ENCODE measurements at regions not wholly inside any gene's neighbourhood (a gene's known extent, or its start where the extent isn't known, plus 50 kb on each side); places are given as distances from the start of the nearest gene placed in this dataset.

GRCh38 chr4:102428122-102428521 is 73.0 kb upstream of the NFKB1 start:
- H3K36me3 ChIP-seq (ENCODE audit: control insufficient read depth in 4 of 4, insufficient read depth in 4 of 4, low read length in 3 of 4): peaks cover 0 to 4% (median 0%) of the 10 kb centered on the region in 4 experiments
- ChIA-PET POLR2A (no interaction called here), CTCF (interaction anchor here (1.1 to 2.1 kb wide), 3 partner anchors 12 to 192 kb away, joined by 3 to 5 read pairs (median 5); no protein-coding TSS in a partner anchor)
- DNase-seq: no peak
- no peak overlapping the region for H3K27ac ChIP-seq (ENCODE audit: insufficient read depth in 1 of 2, low read depth in 1 of 2, low read length in 2 of 2, poor library complexity in 1 of 2, severe bottlenecking in 2 of 2)
- peaks cover 0 to 6% (median 4%) of the 10 kb centered on the region in 4 experiments for H3K4me1 ChIP-seq (ENCODE audit: control extremely low read depth in 1 of 4, control insufficient read depth in 4 of 4, insufficient read depth in 4 of 4, low read length in 3 of 4)
- no peak overlapping the region for H3K4me3 ChIP-seq (ENCODE audit: control insufficient read depth in 1 of 7, extremely low read depth in 1 of 7, insufficient read depth in 4 of 7, low read depth in 2 of 7, low read length in 6 of 7)
- H3K27me3 ChIP-seq (replicated peaks in 2 of 5; ENCODE audit: control insufficient read depth in 4 of 5, insufficient read depth in 5 of 5, low read length in 4 of 5): no peaks in the 10 kb centered on the region
- H3K9me3 ChIP-seq (ENCODE audit: control extremely low read depth in 1 of 5, control insufficient read depth in 4 of 5, insufficient read depth in 2 of 5, low read depth in 1 of 5, low read length in 4 of 5): peaks cover 0 to 3% (median 0%) of the 10 kb centered on the region in 5 experiments
- 100% methylated on average over 3 of the region's 4 CpGs for WGBS (ENCODE audit: insufficient coverage)

GRCh38 chr4:102429553-102429952 is 71.6 kb upstream of the NFKB1 start:
- Histone ChIP-seq H3K27me3 (replicated peaks in 2 of 5; ENCODE audit: control insufficient read depth in 4 of 5, insufficient read depth in 5 of 5, low read length in 4 of 5) (no peaks in the 10 kb centered on the region), H3K4me3 (ENCODE audit: control insufficient read depth in 1 of 7, extremely low read depth in 1 of 7, insufficient read depth in 4 of 7, low read depth in 2 of 7, low read length in 6 of 7) (no peak overlapping the region), H3K9me3 (ENCODE audit: control extremely low read depth in 1 of 5, control insufficient read depth in 4 of 5, insufficient read depth in 2 of 5, low read depth in 1 of 5, low read length in 4 of 5) (no peaks in the 10 kb centered on the region), H3K4me1 (ENCODE audit: control extremely low read depth in 1 of 4, control insufficient read depth in 4 of 4, insufficient read depth in 4 of 4, low read length in 3 of 4) (peaks cover 0 to 6% (median 4%) of the 10 kb centered on the region in 4 experiments), H3K36me3 (ENCODE audit: control insufficient read depth in 4 of 4, insufficient read depth in 4 of 4, low read length in 3 of 4) (peaks cover 0 to 2% (median 0%) of the 10 kb centered on the region in 4 experiments), H3K27ac (ENCODE audit: insufficient read depth in 1 of 2, low read depth in 1 of 2, low read length in 2 of 2, poor library complexity in 1 of 2, severe bottlenecking in 2 of 2) (no peak overlapping the region)
- POLR2A ChIA-PET: no interaction called here
- no peak for DNase-seq
- CTCF ChIA-PET: interaction anchor here (1.0 to 3.4 kb wide), 4 partner anchors 12 to 670 kb away, joined by 3 to 12 read pairs (median 7); partner anchors contain the start of gene BDH2
- 100% methylated on average over 6 of the region's 7 CpGs for WGBS (ENCODE audit: insufficient coverage)

GRCh38 chr4:102430461-102430910 is 70.7 kb upstream of the NFKB1 start:
- H3K4me3 ChIP-seq (ENCODE audit: control insufficient read depth in 1 of 7, extremely low read depth in 1 of 7, insufficient read depth in 4 of 7, low read depth in 2 of 7, low read length in 6 of 7): peak overlapping the region in 6 of 7 experiments; percentile 72 to 95 (median 82)
- ChIA-PET CTCF (interaction anchor here (0.6 to 3.4 kb wide), 13 partner anchors 8 to 669 kb away, joined by 3 to 12 read pairs (median 3); partner anchors contain the start of gene BDH2), POLR2A (no interaction called here)
- H3K27me3 ChIP-seq (replicated peaks in 2 of 5; ENCODE audit: control insufficient read depth in 4 of 5, insufficient read depth in 5 of 5, low read length in 4 of 5): no peaks in the 10 kb centered on the region
- no CpG with 5 or more reads among the region's 2 CpGs for WGBS (ENCODE audit: insufficient coverage)
- H3K4me1 ChIP-seq (ENCODE audit: control extremely low read depth in 1 of 4, control insufficient read depth in 4 of 4, insufficient read depth in 4 of 4, low read length in 3 of 4): peaks cover 0 to 6% (median 4%) of the 10 kb centered on the region in 4 experiments
- no peaks in the 10 kb centered on the region for H3K36me3 ChIP-seq (ENCODE audit: control insufficient read depth in 4 of 4, insufficient read depth in 4 of 4, low read length in 3 of 4)
- peak in 1 of 3 donors; percentile 31 for DNase-seq
- no peaks in the 10 kb centered on the region for H3K9me3 ChIP-seq (ENCODE audit: control extremely low read depth in 1 of 5, control insufficient read depth in 4 of 5, insufficient read depth in 2 of 5, low read depth in 1 of 5, low read length in 4 of 5)
- peak overlapping the region; percentile 59 to 81 for H3K27ac ChIP-seq (ENCODE audit: insufficient read depth in 1 of 2, low read depth in 1 of 2, low read length in 2 of 2, poor library complexity in 1 of 2, severe bottlenecking in 2 of 2)

DNA sequence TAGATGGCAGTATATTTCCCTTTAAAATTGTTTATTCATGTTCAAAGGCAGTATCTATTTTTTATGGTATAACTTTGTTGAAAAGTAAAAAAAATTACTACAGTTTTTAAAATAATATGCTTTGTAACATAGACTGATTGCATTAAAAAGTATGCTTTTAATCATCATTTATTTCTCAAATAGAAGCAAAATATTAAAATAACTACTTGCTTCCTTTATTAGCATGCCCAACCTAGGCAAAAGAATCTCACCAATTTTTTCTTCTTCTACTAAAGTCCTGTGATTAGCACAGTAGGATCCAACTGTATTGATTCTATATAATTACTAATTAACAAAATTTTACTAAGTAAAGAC is 69.6 kb upstream of the NFKB1 start:
- no peak for DNase-seq
- peak overlapping the region in 6 of 7 experiments; percentile 72 to 95 (median 82) for H3K4me3 ChIP-seq (ENCODE audit: control insufficient read depth in 1 of 7, extremely low read depth in 1 of 7, insufficient read depth in 4 of 7, low read depth in 2 of 7, low read length in 6 of 7)
- H3K4me1 ChIP-seq (ENCODE audit: control extremely low read depth in 1 of 4, control insufficient read depth in 4 of 4, insufficient read depth in 4 of 4, low read length in 3 of 4): peaks cover 0 to 6% (median 4%) of the 10 kb centered on the region in 4 experiments
- H3K36me3 ChIP-seq (ENCODE audit: control insufficient read depth in 4 of 4, insufficient read depth in 4 of 4, low read length in 3 of 4): no peaks in the 10 kb centered on the region
- H3K27me3 ChIP-seq (replicated peaks in 2 of 5; ENCODE audit: control insufficient read depth in 4 of 5, insufficient read depth in 5 of 5, low read length in 4 of 5): no peaks in the 10 kb centered on the region
- ChIA-PET CTCF (interaction anchor here (0.6 to 3.4 kb wide), 5 partner anchors 10 to 197 kb away, joined by 3 to 12 read pairs (median 4); no protein-coding TSS in a partner anchor), POLR2A (no interaction called here)
- H3K9me3 ChIP-seq (ENCODE audit: control extremely low read depth in 1 of 5, control insufficient read depth in 4 of 5, insufficient read depth in 2 of 5, low read depth in 1 of 5, low read length in 4 of 5): no peaks in the 10 kb centered on the region
- H3K27ac ChIP-seq (ENCODE audit: insufficient read depth in 1 of 2, low read depth in 1 of 2, low read length in 2 of 2, poor library complexity in 1 of 2, severe bottlenecking in 2 of 2): peak overlapping the region in 1 of 2 experiments; percentile 81

GRCh38 chr4:102437111-102437510 is 64.0 kb upstream of the NFKB1 start:
- Histone ChIP-seq H3K27ac (ENCODE audit: insufficient read depth in 1 of 2, low read depth in 1 of 2, low read length in 2 of 2, poor library complexity in 1 of 2, severe bottlenecking in 2 of 2) (no peak overlapping the region), H3K27me3 (replicated peaks in 2 of 5; ENCODE audit: control insufficient read depth in 4 of 5, insufficient read depth in 5 of 5, low read length in 4 of 5) (no peaks in the 10 kb centered on the region), H3K36me3 (ENCODE audit: control insufficient read depth in 4 of 4, insufficient read depth in 4 of 4, low read length in 3 of 4) (no peaks in the 10 kb centered on the region), H3K4me3 (ENCODE audit: control insufficient read depth in 1 of 7, extremely low read depth in 1 of 7, insufficient read depth in 4 of 7, low read depth in 2 of 7, low read length in 6 of 7) (no peak overlapping the region), H3K9me3 (ENCODE audit: control extremely low read depth in 1 of 5, control insufficient read depth in 4 of 5, insufficient read depth in 2 of 5, low read depth in 1 of 5, low read length in 4 of 5) (no peaks in the 10 kb centered on the region), H3K4me1 (ENCODE audit: control extremely low read depth in 1 of 4, control insufficient read depth in 4 of 4, insufficient read depth in 4 of 4, low read length in 3 of 4) (peaks cover 0 to 12% (median 6%) of the 10 kb centered on the region in 4 experiments)
- DNase-seq: no peak
- 100% methylated on average over 1 of the region's 3 CpGs for WGBS (ENCODE audit: insufficient coverage)
- POLR2A ChIA-PET: no interaction called here
- CTCF ChIA-PET: interaction anchor here (0.8 to 1.2 kb wide), 2 partner anchors 9 to 105 kb away, joined by 3 to 4 read pairs; no protein-coding TSS in a partner anchor

DNA sequence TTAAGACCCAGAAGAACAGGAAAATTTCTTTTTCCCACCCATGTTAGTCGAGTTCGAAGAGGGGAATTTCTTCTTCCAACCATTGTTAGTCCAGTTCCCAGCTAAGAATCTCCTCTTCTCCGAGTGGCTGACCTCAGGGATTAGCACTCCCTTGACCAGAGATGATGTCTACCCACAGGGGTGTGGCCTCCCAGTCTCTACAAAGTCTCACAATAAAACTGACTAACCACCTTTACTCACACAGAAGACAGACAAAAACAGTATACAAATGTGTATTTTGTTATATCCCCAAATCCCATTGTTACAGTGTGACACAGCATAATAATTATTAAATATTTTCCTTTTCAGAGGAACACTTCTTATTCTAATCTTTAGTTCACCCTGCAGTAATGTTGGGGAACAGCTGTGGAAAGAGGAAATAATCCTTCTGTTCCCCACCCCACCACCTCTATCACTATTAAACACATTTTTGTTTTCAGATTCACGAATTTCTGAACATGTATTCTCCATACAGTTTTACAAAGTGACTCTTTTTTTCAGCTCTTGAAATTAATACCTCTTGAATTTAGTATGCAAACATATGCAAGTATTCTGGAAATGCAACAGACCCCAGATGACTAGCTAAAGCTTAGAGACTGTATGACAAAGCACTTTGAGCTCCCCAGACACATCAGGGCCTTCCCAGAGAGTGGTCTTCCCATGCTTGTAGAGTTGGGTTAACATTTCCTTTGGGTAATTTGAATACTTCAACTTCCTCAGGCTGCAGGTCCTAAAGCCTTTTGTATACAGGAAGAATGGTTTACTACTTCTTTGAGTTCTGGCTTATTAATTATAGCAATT is 62.5 kb upstream of the NFKB1 start:
- no peaks in the 10 kb centered on the region for H3K27me3 ChIP-seq (replicated peaks in 2 of 5; ENCODE audit: control insufficient read depth in 4 of 5, insufficient read depth in 5 of 5, low read length in 4 of 5)
- no peak overlapping the region for H3K27ac ChIP-seq (ENCODE audit: insufficient read depth in 1 of 2, low read depth in 1 of 2, low read length in 2 of 2, poor library complexity in 1 of 2, severe bottlenecking in 2 of 2)
- peaks cover 0 to 12% (median 6%) of the 10 kb centered on the region in 4 experiments for H3K4me1 ChIP-seq (ENCODE audit: control extremely low read depth in 1 of 4, control insufficient read depth in 4 of 4, insufficient read depth in 4 of 4, low read length in 3 of 4)
- no peak overlapping the region for H3K4me3 ChIP-seq (ENCODE audit: control insufficient read depth in 1 of 7, extremely low read depth in 1 of 7, insufficient read depth in 4 of 7, low read depth in 2 of 7, low read length in 6 of 7)
- CTCF ChIA-PET: interaction anchor here (1.9 kb wide), 1 partner anchor 9 kb away, joined by 8 read pairs; no protein-coding TSS in a partner anchor
- H3K36me3 ChIP-seq (ENCODE audit: control insufficient read depth in 4 of 4, insufficient read depth in 4 of 4, low read length in 3 of 4): no peaks in the 10 kb centered on the region
- POLR2A ChIA-PET: no interaction called here
- WGBS (ENCODE audit: insufficient coverage): 94% methylated on average over 3 of the region's 4 CpGs
- no peaks in the 10 kb centered on the region for H3K9me3 ChIP-seq (ENCODE audit: control extremely low read depth in 1 of 5, control insufficient read depth in 4 of 5, insufficient read depth in 2 of 5, low read depth in 1 of 5, low read length in 4 of 5)
- peak in 2 of 3 donors; percentile 36 to 62 for DNase-seq

DNA sequence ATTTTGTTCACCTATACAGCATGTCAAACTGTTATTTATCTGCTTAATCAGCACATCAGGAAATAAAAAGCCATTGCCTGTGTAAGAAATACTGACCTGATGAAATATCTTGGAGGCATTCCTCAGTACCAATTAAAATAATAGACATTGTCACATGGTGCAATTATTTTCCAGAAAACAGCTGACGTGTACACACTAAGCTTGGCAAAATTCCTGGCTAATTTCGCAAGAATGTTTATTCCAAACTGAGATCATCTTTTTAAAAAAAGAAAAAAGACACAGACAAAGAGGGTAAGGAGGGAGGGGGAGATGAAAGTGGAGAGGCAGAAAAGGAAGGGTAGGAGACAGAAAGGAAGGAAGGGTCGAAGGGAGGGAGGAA is 61.9 kb upstream of the NFKB1 start:
- DNase-seq: no peak
- no peaks in the 10 kb centered on the region for H3K27me3 ChIP-seq (replicated peaks in 2 of 5; ENCODE audit: control insufficient read depth in 4 of 5, insufficient read depth in 5 of 5, low read length in 4 of 5)
- peaks cover 0 to 12% (median 6%) of the 10 kb centered on the region in 4 experiments for H3K4me1 ChIP-seq (ENCODE audit: control extremely low read depth in 1 of 4, control insufficient read depth in 4 of 4, insufficient read depth in 4 of 4, low read length in 3 of 4)
- WGBS (ENCODE audit: insufficient coverage): no CpG with 5 or more reads among the region's 3 CpGs
- no peaks in the 10 kb centered on the region for H3K9me3 ChIP-seq (ENCODE audit: control extremely low read depth in 1 of 5, control insufficient read depth in 4 of 5, insufficient read depth in 2 of 5, low read depth in 1 of 5, low read length in 4 of 5)
- ChIA-PET CTCF (interaction anchor here (1.9 kb wide), 1 partner anchor 9 kb away, joined by 8 read pairs; no protein-coding TSS in a partner anchor), POLR2A (no interaction called here)
- no peak overlapping the region for H3K27ac ChIP-seq (ENCODE audit: insufficient read depth in 1 of 2, low read depth in 1 of 2, low read length in 2 of 2, poor library complexity in 1 of 2, severe bottlenecking in 2 of 2)
- no peaks in the 10 kb centered on the region for H3K36me3 ChIP-seq (ENCODE audit: control insufficient read depth in 4 of 4, insufficient read depth in 4 of 4, low read length in 3 of 4)
- H3K4me3 ChIP-seq (ENCODE audit: control insufficient read depth in 1 of 7, extremely low read depth in 1 of 7, insufficient read depth in 4 of 7, low read depth in 2 of 7, low read length in 6 of 7): no peak overlapping the region
